OCI-LY1 (cell line): ENCODE measurements at regions not wholly inside any gene's neighbourhood (a gene's known extent, or its start where the extent isn't known, plus 50 kb on each side); places are given as distances from the start of the nearest gene placed in this dataset.

Source experiments
- H2AFZ ChIP-seq: fragments of 200-600 bp; sonication (generic), shearing (Covaris generic); 2 replicates; pipeline ENCODE4 v1.6.0; 2014; ENCODE audit warnings: antibody characterized with exemption, mild to moderate bottlenecking, low read length
- H3F3A ChIP-seq: fragments of 200-600 bp; sonication (generic), shearing (Covaris generic); 2 replicates; pipeline ENCODE4 v1.6.0; 2014; ENCODE audit warnings: mild to moderate bottlenecking, antibody characterized with exemption, low read length, moderate library complexity; ENCODE audit not compliant: insufficient read depth
- H3K27ac ChIP-seq: fragments of 200-600 bp; sonication (generic); 2 replicates; pipeline ENCODE4 v1.5.1; 2014; ENCODE audit warnings: low read length, mixed run types, mild to moderate bottlenecking, low read depth; ENCODE audit not compliant: poor library complexity, severe bottlenecking
- H3K27me3 ChIP-seq: fragments of 200-600 bp; sonication (generic); 2 replicates; pipeline ENCODE4 v1.6.0; 2014; ENCODE audit warnings: antibody characterized with exemption, mild to moderate bottlenecking, low read length, moderate library complexity; ENCODE audit not compliant: insufficient read depth
- H3K36me3 ChIP-seq: fragments of 200-600 bp; sonication (generic); 2 replicates; pipeline ENCODE4 v1.6.1; 2014; ENCODE audit warnings: mild to moderate bottlenecking, antibody characterized with exemption, low read length, moderate library complexity, mixed read lengths; ENCODE audit not compliant: insufficient read depth
- H3K4me1 ChIP-seq: fragments of 200-600 bp; sonication (generic); 2 replicates; pipeline ENCODE4 v1.5.1; 2014; ENCODE audit warnings: mild to moderate bottlenecking, low read length, moderate library complexity; ENCODE audit not compliant: insufficient read depth, severe bottlenecking
- H3K4me2 ChIP-seq: fragments of 200-600 bp; sonication (generic), shearing (Covaris generic); 2 replicates; pipeline ENCODE4 v1.6.1; 2014; ENCODE audit warnings: low read length
- H3K4me3 ChIP-seq: fragments of 200-600 bp; sonication (generic); 2 replicates; pipeline ENCODE4 v1.5.1; 2014; ENCODE audit warnings: low read length, low read depth, mild to moderate bottlenecking, mixed read lengths; ENCODE audit not compliant: poor library complexity, severe bottlenecking
- H3K79me2 ChIP-seq: fragments of 200-600 bp; shearing (Covaris generic); 2 replicates; pipeline ENCODE4 v1.6.1; 2016; ENCODE audit warnings: mixed run types, low read length, mixed read lengths; ENCODE audit not compliant: insufficient read depth
- H3K9ac ChIP-seq: fragments of 200-600 bp; sonication (generic), shearing (Covaris generic); 2 replicates; pipeline ENCODE4 v1.6.1; 2014; ENCODE audit warnings: mild to moderate bottlenecking, low read length, mixed read lengths
- H3K9me2 ChIP-seq: fragments of 200-600 bp; sonication (generic), shearing (Covaris generic); 2 replicates; pipeline ENCODE4 v1.6.1; 2014; ENCODE audit warnings: low read depth, mild to moderate bottlenecking, low read length, mixed read lengths
- H3K9me3 ChIP-seq: fragments of 200-600 bp; shearing (Covaris generic); 2 replicates; pipeline ENCODE4 v1.6.1; 2014; ENCODE audit warnings: low read length, mixed read lengths
- H4K20me1 ChIP-seq: fragments of 200-600 bp; sonication (generic), shearing (Covaris generic); 2 replicates; pipeline ENCODE4 v1.6.0; 2016; ENCODE audit warnings: mild to moderate bottlenecking, low read length; ENCODE audit not compliant: insufficient read depth
- EZH2 ChIP-seq: fragments of 200-600 bp; sonication (generic), shearing (Covaris generic); IDR thresholded peaks from 2 replicates; pipeline ENCODE4 v1.8.0; 2017; ENCODE audit warnings: borderline replicate concordance, mixed run types, mild to moderate bottlenecking, antibody characterized with exemption, low read length, moderate library complexity, mixed read lengths
- TF ChIP-seq, protein P1 (sequence below): fragments of 200-600 bp; sonication (generic), shearing (Covaris generic); IDR thresholded peaks from 2 replicates; pipeline ENCODE4 v1.5.1; 2017; ENCODE audit warnings: mild to moderate bottlenecking, antibody characterized with exemption, low read length, moderate library complexity, mixed read lengths

DNA sequence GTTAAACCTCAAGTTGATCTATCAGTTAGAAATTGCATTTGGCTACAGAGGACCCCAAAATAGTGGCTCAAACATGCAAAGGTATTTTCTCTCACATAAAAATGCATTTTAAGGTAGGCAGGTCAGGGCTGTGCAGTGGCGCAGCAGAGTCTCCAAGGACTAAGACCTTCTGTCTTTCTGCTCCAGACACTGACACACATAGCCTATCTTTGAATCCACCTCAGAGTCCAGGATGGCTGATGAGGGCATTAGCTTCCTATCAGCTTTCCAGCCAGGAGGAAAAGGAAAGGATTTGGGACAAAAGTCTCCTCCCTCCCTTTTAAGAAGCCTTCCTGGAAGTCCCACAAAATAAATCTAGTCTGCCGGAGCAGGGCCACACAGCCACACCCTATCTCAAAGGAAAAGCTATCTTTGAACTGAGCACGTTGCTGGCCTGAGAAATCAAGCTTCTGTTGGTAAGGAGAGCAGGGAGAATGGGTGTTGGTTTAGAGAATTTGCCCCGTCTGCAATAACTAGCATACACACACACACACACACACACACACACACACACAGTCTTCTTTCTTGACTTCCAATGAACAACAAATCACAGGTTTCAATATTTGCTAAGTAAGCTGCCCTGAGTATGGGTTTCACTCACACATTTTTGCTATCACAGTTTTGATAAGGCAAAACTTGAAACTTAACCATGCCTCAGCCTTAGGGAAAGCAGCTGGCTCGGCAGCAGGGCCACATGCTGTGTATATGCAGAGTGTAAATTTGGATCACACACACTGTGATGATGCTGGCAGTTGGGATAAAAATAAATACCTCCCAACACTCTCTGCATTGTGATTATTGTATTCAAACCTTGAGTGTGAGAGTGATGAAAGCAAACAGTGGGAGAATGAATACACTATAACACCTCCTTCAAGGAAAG is 116.6 kb upstream of the MAP3K1 start:
- Histone ChIP-seq H2AFZ (peak overlapping the region; percentile 35; the same call in 1 of the 2 replicates), H3K9ac (peak overlapping the region; percentile 57), H3K9me3 (no peaks in the 10 kb centered on the region), H3K4me3 (no peak overlapping the region), H3K36me3 (no peaks in the 10 kb centered on the region), H3K9me2 (no peaks in the 10 kb centered on the region), H3K27ac (peak overlapping the region; percentile 90), H3K4me1 (peaks cover 81% of the 10 kb centered on the region), H3K4me2 (peak overlapping the region; percentile 13; the same call in 1 of the 2 replicates), H4K20me1 (no peaks in the 10 kb centered on the region), H3F3A (no peaks in the 10 kb centered on the region), H3K79me2 (no peaks in the 10 kb centered on the region), H3K27me3 (no peaks in the 10 kb centered on the region)
- TF ChIP-seq, protein P1, sequence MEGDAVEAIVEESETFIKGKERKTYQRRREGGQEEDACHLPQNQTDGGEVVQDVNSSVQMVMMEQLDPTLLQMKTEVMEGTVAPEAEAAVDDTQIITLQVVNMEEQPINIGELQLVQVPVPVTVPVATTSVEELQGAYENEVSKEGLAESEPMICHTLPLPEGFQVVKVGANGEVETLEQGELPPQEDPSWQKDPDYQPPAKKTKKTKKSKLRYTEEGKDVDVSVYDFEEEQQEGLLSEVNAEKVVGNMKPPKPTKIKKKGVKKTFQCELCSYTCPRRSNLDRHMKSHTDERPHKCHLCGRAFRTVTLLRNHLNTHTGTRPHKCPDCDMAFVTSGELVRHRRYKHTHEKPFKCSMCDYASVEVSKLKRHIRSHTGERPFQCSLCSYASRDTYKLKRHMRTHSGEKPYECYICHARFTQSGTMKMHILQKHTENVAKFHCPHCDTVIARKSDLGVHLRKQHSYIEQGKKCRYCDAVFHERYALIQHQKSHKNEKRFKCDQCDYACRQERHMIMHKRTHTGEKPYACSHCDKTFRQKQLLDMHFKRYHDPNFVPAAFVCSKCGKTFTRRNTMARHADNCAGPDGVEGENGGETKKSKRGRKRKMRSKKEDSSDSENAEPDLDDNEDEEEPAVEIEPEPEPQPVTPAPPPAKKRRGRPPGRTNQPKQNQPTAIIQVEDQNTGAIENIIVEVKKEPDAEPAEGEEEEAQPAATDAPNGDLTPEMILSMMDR, result no peak
- TF ChIP-seq EZH2, result no peak

DNA sequence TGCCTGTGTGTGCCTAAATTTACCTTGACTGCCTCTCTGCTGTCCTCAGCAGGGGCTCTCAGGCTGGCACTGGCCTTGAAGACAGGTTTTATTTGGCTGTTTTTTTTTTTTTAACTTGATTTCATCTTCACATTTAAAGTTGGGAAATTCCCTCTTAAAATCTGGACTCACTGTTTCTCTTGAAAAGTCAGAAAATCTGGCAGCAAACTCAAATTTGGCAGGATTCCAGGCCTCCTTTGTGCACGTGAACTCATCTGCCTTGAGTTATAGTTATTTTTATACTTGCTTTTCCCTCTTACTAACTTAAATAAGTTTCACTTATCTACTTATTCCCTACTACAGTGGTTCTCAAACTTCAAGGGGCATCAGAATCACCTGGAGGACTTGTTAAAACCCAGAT is 118.4 kb upstream of the MAP3K1 start:
- no peaks in the 10 kb centered on the region for H3K79me2 ChIP-seq
- H3K9me2 ChIP-seq, result no peaks in the 10 kb centered on the region
- H2AFZ ChIP-seq, result no peak overlapping the region
- peak overlapping the region; percentile 90 for H3K27ac ChIP-seq
- H3K36me3 ChIP-seq, result no peaks in the 10 kb centered on the region
- peak overlapping the region; percentile 20; the same call in 1 of the 2 replicates for H3K9ac ChIP-seq
- H3K9me3 ChIP-seq, result no peaks in the 10 kb centered on the region
- TF ChIP-seq, protein P1, result no peak
- no peak for TF ChIP-seq EZH2
- H3K27me3 ChIP-seq, result no peaks in the 10 kb centered on the region
- H3F3A ChIP-seq, result no peaks in the 10 kb centered on the region
- no peak overlapping the region for H3K4me3 ChIP-seq
- peaks cover 91% of the 10 kb centered on the region for H3K4me1 ChIP-seq
- no peaks in the 10 kb centered on the region for H4K20me1 ChIP-seq
- H3K4me2 ChIP-seq, result no peak overlapping the region; the same call in 1 of the 2 replicates

DNA sequence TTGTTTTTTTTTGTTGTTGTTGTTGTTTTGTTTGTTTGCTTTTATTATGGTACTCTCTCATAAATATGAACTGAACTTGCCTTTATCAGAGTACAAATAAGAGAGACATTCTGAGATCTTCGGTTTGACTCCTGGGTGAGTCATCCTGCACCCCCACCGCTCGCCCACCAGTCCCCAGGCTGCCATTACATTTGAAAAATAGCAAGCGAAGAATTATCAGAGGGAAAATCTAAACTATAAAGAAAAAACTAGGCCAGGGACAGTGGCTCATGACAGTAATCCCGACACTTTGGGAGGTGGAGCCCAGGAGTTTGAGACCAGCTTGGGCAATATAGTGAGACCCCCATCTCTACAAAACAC is 122.1 kb upstream of the MAP3K1 start:
- no peaks in the 10 kb centered on the region for H3K36me3 ChIP-seq
- no peaks in the 10 kb centered on the region for H3K9me3 ChIP-seq
- H3K4me2 ChIP-seq, result peak overlapping the region; percentile 28; the same call in 1 of the 2 replicates
- peak overlapping the region; percentile 11; the same call in 1 of the 2 replicates for H2AFZ ChIP-seq
- peak overlapping the region; percentile 99 for H3K27ac ChIP-seq
- H3K4me1 ChIP-seq, result peaks cover 92% of the 10 kb centered on the region
- H3K4me3 ChIP-seq, result no peak overlapping the region
- no peaks in the 10 kb centered on the region for H3K79me2 ChIP-seq
- peak overlapping the region; percentile 34; the same call in 1 of the 2 replicates for H3K9ac ChIP-seq
- H3K9me2 ChIP-seq, result no peaks in the 10 kb centered on the region
- no peaks in the 10 kb centered on the region for H4K20me1 ChIP-seq
- H3F3A ChIP-seq, result no peaks in the 10 kb centered on the region
- TF ChIP-seq, protein P1, result no peak
- no peak for TF ChIP-seq EZH2
- H3K27me3 ChIP-seq, result no peaks in the 10 kb centered on the region
